ENCODE measurements at regions not wholly inside any gene's neighbourhood (a gene's known extent, or its start where the extent isn't known, plus 50 kb on each side); places are given as distances from the start of the nearest gene placed in this dataset.

GRCh38 chr4:17362430-17362829 is 149.5 kb downstream of the QDPR start:
- intact Hi-C loops (cut with micrococcal nuclease) (no loop called here), dilution Hi-C loops (cut with MboI; ENCODE audit: extremely low pct_ligation_motif_present, low sequenced_read_pairs) (no loop called here)
- Histone ChIP-seq H3K9me3 (replicated peaks; ENCODE audit: control insufficient read depth, insufficient read depth, low read length) (no peaks in the 10 kb centered on the region), H3K36me3 (ENCODE audit: control insufficient read depth in 2 of 2, extremely low read depth in 1 of 2, insufficient read depth in 2 of 2, low read length in 2 of 2) (no peaks in the 10 kb centered on the region), H3K4me3 (replicated peaks in 1 of 3; ENCODE audit: insufficient read depth in 1 of 3, low read depth in 1 of 3, low read length in 3 of 3) (no peak overlapping the region), H4K20me1 (replicated peaks; ENCODE audit: control insufficient read depth, extremely low read depth, insufficient read depth, low read length) (no peaks in the 10 kb centered on the region), H3K9me1 (replicated peaks; ENCODE audit: control insufficient read depth, extremely low read depth, insufficient read depth, low read length) (no peaks in the 10 kb centered on the region), H3K27me3 (ENCODE audit: control insufficient read depth in 2 of 2, insufficient read depth in 2 of 2, low read length in 2 of 2) (peaks cover 0 to 3% of the 10 kb centered on the region in 2 experiments), H3K79me2 (ENCODE audit: control insufficient read depth, insufficient read depth, low read length) (no peaks in the 10 kb centered on the region), H3K9ac (replicated peaks; ENCODE audit: extremely low read depth, insufficient read depth, low read length) (no peak overlapping the region), H3K27ac (ENCODE audit: insufficient read depth, low read depth, low read length) (no peak overlapping the region), H3K4me2 (ENCODE audit: insufficient read depth, low read length) (no peak overlapping the region), H2AFZ (ENCODE audit: low read depth, low read length) (no peak overlapping the region), H3K4me1 (ENCODE audit: control insufficient read depth, extremely low read depth, insufficient read depth, low read length) (no peaks in the 10 kb centered on the region)
- BruUV-seq (replicated peaks), result no TSS peak
- ChIA-PET CTCF (interaction anchor here (1.2 to 1.4 kb wide), 2 partner anchors 8 to 85 kb away, joined by 3 to 4 read pairs; no protein-coding TSS in a partner anchor), POLR2A (no interaction called here)
- FAIRE-seq (no peak), DNase-seq (ENCODE audit: low read depth, low spot score) (no peak)
- TF ChIP-seq MAX (IDR thresholded peaks at IDR 0.05; ENCODE audit: insufficient read depth, insufficient read length), result no peak
- no peak for TF ChIP-seq POLR2AphosphoS5 (IDR thresholded peaks at IDR 0.05; ENCODE audit: insufficient read depth, low read depth, low read length)
- TF ChIP-seq GATA2 (IDR thresholded peaks at IDR 0.05; ENCODE audit: insufficient read depth, insufficient read length, low read depth, low read length), result no peak
- TF ChIP-seq FOS (IDR thresholded peaks at IDR 0.05; ENCODE audit: borderline replicate concordance, insufficient read depth, low read length), result no peak
- TF ChIP-seq EZH2 (IDR thresholded peaks at IDR 0.05; ENCODE audit: borderline replicate concordance, low read depth, low read length, severe bottlenecking), result no peak
- no peak for TF ChIP-seq POLR2A (IDR thresholded peaks at IDR 0.05; ENCODE audit: low read depth, low read length)
- TF ChIP-seq MYC (IDR thresholded peaks at IDR 0.05; ENCODE audit: low read depth, low read length), result no peak
- no peak for TF ChIP-seq CTCF (IDR thresholded peaks at IDR 0.05; ENCODE audit: extremely low read depth in 1 of 2, insufficient read depth in 1 of 2, low read depth in 1 of 2, low read length in 2 of 2)
- no peak for TF ChIP-seq JUN (IDR thresholded peaks at IDR 0.05; ENCODE audit: borderline replicate concordance, insufficient read depth, insufficient read length, low read depth)
